H1 (cell line): ENCODE measurements at regions not wholly inside any gene's neighbourhood (a gene's known extent, or its start where the extent isn't known, plus 50 kb on each side); places are given as distances from the start of the nearest gene placed in this dataset.

ENCODE experiments used
- CTCF ChIA-PET: fragments of 300-600 bp; sonication (Branson Sonifier 250); formaldehyde crosslinking; loops from one replicate; lab custom pipeline; 2021; ENCODE audit not compliant: partially characterized antibody; lab: Charles Lee
- POLR2A ChIA-PET: fragments of 300-600 bp; sonication (Branson Sonifier 250); formaldehyde crosslinking; loops from one replicate; lab custom pipeline; 2021; ENCODE audit warnings: inconsistent platforms; ENCODE audit not compliant: partially characterized antibody; lab: Charles Lee
- DNase-seq, 2 experiments: peaks; one replicate each; pipeline versions ENCODE4 v3.0.0 to v3.0.0-alpha.2; 2010 to 2022; ENCODE audit warnings: low spot score in 2 of 2, low read depth in 1 of 2, mixed read lengths in 1 of 2
- FAIRE-seq: peaks from 2 replicates; lab custom pipeline; 2011; peaks lifted over from hg19 to GRCh38; lab: Jason Lieb, UNC
- H2AFZ ChIP-seq: 2 replicates; pipeline ENCODE4 v1.8.1; 2012; ENCODE audit warnings: low read length, inconsistent platforms
- H2AK5ac ChIP-seq: 2 replicates; pipeline ENCODE4 v1.6.1; 2013; ENCODE audit warnings: low read depth, low read length
- H2BK120ac ChIP-seq: replicated peaks from 2 replicates; pipeline ENCODE3; 2013; ENCODE audit warnings: low read depth, low read length, inconsistent platforms
- H2BK12ac ChIP-seq: 2 replicates; pipeline ENCODE4 v1.6.1; 2013; ENCODE audit warnings: low read depth, low read length
- H2BK15ac ChIP-seq: 2 replicates; pipeline ENCODE4 v1.6.1; 2013; ENCODE audit warnings: low read length
- H2BK20ac ChIP-seq: 2 replicates; pipeline ENCODE4 v1.6.1; 2013; ENCODE audit warnings: low read length
- H2BK5ac ChIP-seq: 2 replicates; pipeline ENCODE4 v1.6.1; 2013; ENCODE audit warnings: low read depth, low read length
- H3K14ac ChIP-seq: 2 replicates; pipeline ENCODE4 v1.6.1; 2013; ENCODE audit warnings: inconsistent platforms; ENCODE audit not compliant: insufficient read length
- H3K18ac ChIP-seq: 2 replicates; pipeline ENCODE4 v1.6.1; 2013; ENCODE audit warnings: low read length; ENCODE audit errors: extremely low read depth
- H3K23ac ChIP-seq: 2 replicates; pipeline ENCODE4 v1.6.1; 2013; ENCODE audit warnings: inconsistent platforms; ENCODE audit not compliant: insufficient read length
- H3K23me2 ChIP-seq: 2 replicates; pipeline ENCODE4 v1.6.1; 2013; ENCODE audit warnings: low read depth, low read length
- H3K27ac ChIP-seq: 2 replicates; pipeline ENCODE4 v1.6.1; 2011; ENCODE audit warnings: low read depth, low read length, inconsistent platforms
- H3K27me3 ChIP-seq, 4 experiments: replicated peaks in 1 of 4; 1 replicate in 1 of 4; 2 replicates in 3 of 4; pipeline versions ENCODE4 v1.6.1 to v1.8.1; 2011 to 2013; ENCODE audit warnings: low read length in 3 of 4, mild to moderate bottlenecking in 3 of 4, inconsistent platforms in 2 of 4, mixed read lengths in 2 of 4, moderate library complexity in 1 of 4; ENCODE audit not compliant: control insufficient read depth in 3 of 4, insufficient read depth in 3 of 4; ENCODE audit errors: extremely low read depth in 1 of 4
- H3K36me3 ChIP-seq, 4 experiments: 2 replicates each; pipeline versions ENCODE4 v1.6.1 to v1.8.1; 2011 to 2013; ENCODE audit warnings: mild to moderate bottlenecking in 4 of 4, low read length in 3 of 4, moderate library complexity in 2 of 4, control low read depth in 1 of 4, inconsistent platforms in 1 of 4; ENCODE audit not compliant: insufficient read depth in 4 of 4, control insufficient read depth in 2 of 4
- H3K4ac ChIP-seq: replicated peaks from 2 replicates; pipeline ENCODE3; 2013; ENCODE audit warnings: low read length, low read depth, mixed read lengths, inconsistent platforms; ENCODE audit not compliant: insufficient read length
- H3K4me1 ChIP-seq, 4 experiments: replicated peaks in 1 of 4; 1 replicate in 1 of 4; 2 replicates in 3 of 4; pipeline versions ENCODE4 v1.6.1 to v1.8.1; 2011 to 2013; ENCODE audit warnings: low read length in 3 of 4, inconsistent platforms in 2 of 4, mixed read lengths in 1 of 4; ENCODE audit not compliant: insufficient read depth in 4 of 4, control insufficient read depth in 3 of 4
- H3K4me2 ChIP-seq, 2 experiments: 2 replicates each; pipeline versions ENCODE4 v1.6.1 to v1.8.1; 2011 to 2013; ENCODE audit warnings: low read depth in 2 of 2, low read length in 2 of 2, control low read depth in 1 of 2, inconsistent platforms in 1 of 2, mild to moderate bottlenecking in 1 of 2; ENCODE audit not compliant: insufficient read depth in 1 of 2
- H3K4me3 ChIP-seq, 4 experiments: fragments of 200-600, 300-600 bp in 1 of 4; sonication (generic), shearing (Covaris generic), sonication (Bioruptor Twin) in 1 of 4; 2 replicates each; pipeline versions ENCODE4 v1.5.1 to v1.8.1; 2011 to 2016; ENCODE audit warnings: low read length in 4 of 4, low read depth in 3 of 4, control low read depth in 2 of 4, inconsistent platforms in 2 of 4, mild to moderate bottlenecking in 2 of 4, mixed read lengths in 1 of 4, moderate library complexity in 1 of 4; ENCODE audit not compliant: insufficient read depth in 2 of 4; ENCODE audit errors: extremely low read depth in 1 of 4
- H3K56ac ChIP-seq: replicated peaks from 2 replicates; pipeline ENCODE3; 2013; ENCODE audit warnings: low read depth, mild to moderate bottlenecking, mixed read lengths, low read length, inconsistent platforms; ENCODE audit not compliant: insufficient read length
- H3K79me1 ChIP-seq: 2 replicates; pipeline ENCODE4 v1.6.1; 2013; ENCODE audit warnings: low read depth, low read length, control low read depth
- H3K79me2 ChIP-seq, 2 experiments: 2 replicates each; pipeline versions ENCODE4 v1.6.1 to v1.8.1; 2012 to 2013; ENCODE audit warnings: low read length in 2 of 2, mild to moderate bottlenecking in 2 of 2, inconsistent platforms in 1 of 2; ENCODE audit not compliant: insufficient read depth in 2 of 2, control insufficient read depth in 1 of 2
- H3K9ac ChIP-seq, 4 experiments: replicated peaks in 1 of 4; 1 replicate in 1 of 4; 2 replicates in 3 of 4; pipeline versions ENCODE4 v1.6.1 to v1.8.1; 2011 to 2013; ENCODE audit warnings: low read depth in 3 of 4, low read length in 3 of 4, control low read depth in 2 of 4, mild to moderate bottlenecking in 2 of 4, moderate library complexity in 2 of 4, inconsistent platforms in 1 of 4; ENCODE audit errors: extremely low read depth in 1 of 4
- H3K9me3 ChIP-seq, 2 experiments: 2 replicates each; pipeline versions ENCODE4 v1.6.1 to v1.8.1; 2012 to 2013; ENCODE audit warnings: mild to moderate bottlenecking in 2 of 2, moderate library complexity in 2 of 2, control low read depth in 1 of 2, inconsistent platforms in 1 of 2, low read depth in 1 of 2, low read length in 1 of 2, mixed read lengths in 1 of 2; ENCODE audit not compliant: insufficient read depth in 2 of 2
- H4K20me1 ChIP-seq, 2 experiments: replicated peaks in 1 of 2; 2 replicates each; pipeline versions ENCODE3 to v1.8.1; 2011 to 2013; ENCODE audit warnings: inconsistent platforms in 2 of 2, low read length in 2 of 2, mild to moderate bottlenecking in 1 of 2; ENCODE audit not compliant: insufficient read depth in 2 of 2, control insufficient read depth in 1 of 2
- H4K5ac ChIP-seq: 2 replicates; pipeline ENCODE4 v1.6.1; 2013; ENCODE audit warnings: low read length, low read depth, mixed read lengths, inconsistent platforms; ENCODE audit not compliant: insufficient read length
- H4K8ac ChIP-seq: 2 replicates; pipeline ENCODE4 v1.8.0; 2013; ENCODE audit warnings: mild to moderate bottlenecking, moderate library complexity, low read length, inconsistent platforms; ENCODE audit not compliant: insufficient read depth; ENCODE audit errors: extremely low read depth
- H4K91ac ChIP-seq: replicated peaks from 2 replicates; pipeline ENCODE3; 2013; ENCODE audit warnings: low read length, mixed read lengths, inconsistent platforms; ENCODE audit not compliant: insufficient read length
- BACH1 ChIP-seq: IDR thresholded peaks from 2 replicates; pipeline ENCODE4 v1.6.1; 2012; ENCODE audit warnings: low read length, improper control_type of control experiment
- CREB1 ChIP-seq: IDR thresholded peaks from 2 replicates; pipeline ENCODE4 v1.6.1; 2012; ENCODE audit warnings: inconsistent platforms
- CTBP2 ChIP-seq: IDR thresholded peaks from 2 replicates; pipeline ENCODE4 v1.7.0; 2011; ENCODE audit warnings: borderline replicate concordance, mild to moderate bottlenecking, moderate library complexity, mixed read lengths, low read length; ENCODE audit not compliant: insufficient read depth, insufficient read length
- TAF7 ChIP-seq: optimal IDR thresholded peaks from 2 replicates; pipeline ENCODE3; 2011; ENCODE audit warnings: low read depth, mild to moderate bottlenecking, inconsistent platforms, low read length, moderate library complexity, borderline replicate concordance
- WGBS, 2 experiments: shearing (Covaris generic) in 1 of 2; methylation state at CpG; one replicate each; pipeline versions ENCODE4 v1.1.6 to v1.1.7; 2013 to 2015; ENCODE audit warnings: low lambda C conversion rate in 2 of 2, mixed read lengths in 2 of 2, inconsistent platforms in 1 of 2, low coverage in 1 of 2, missing lambda C conversion rate in 1 of 2; ENCODE audit not compliant: insufficient replicate concordance in 2 of 2, insufficient coverage in 1 of 2, insufficient read length in 1 of 2; ENCODE audit errors: extremely low coverage in 1 of 2, missing lambda C conversion rate in 1 of 2; 5-methylcytosine and 5-hydroxymethylcytosine counted together

DNA sequence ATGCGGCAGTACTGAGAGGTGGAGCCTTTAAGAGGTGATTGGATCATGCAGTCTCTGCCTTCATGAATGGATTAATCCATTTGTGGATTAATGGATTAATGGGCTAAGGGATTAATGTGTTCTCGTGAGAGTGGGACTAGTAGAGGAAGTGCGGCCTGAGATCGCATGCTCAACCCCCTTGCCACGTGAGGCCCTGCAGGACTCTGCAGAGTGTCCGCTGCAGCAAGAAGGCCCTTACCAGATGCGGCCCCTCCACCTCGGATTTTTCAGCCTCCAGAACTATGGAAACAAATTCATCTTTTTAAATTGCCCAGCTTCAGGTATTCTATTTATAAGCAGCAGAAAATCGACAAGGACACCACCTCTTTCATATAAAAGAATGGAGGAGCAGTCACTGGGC, 148.8 kb downstream of the TPRA1 start:
- Histone ChIP-seq H3K9ac (no peak overlapping the region), H4K8ac (no peak overlapping the region), H3K27me3 (no peaks in the 10 kb centered on the region), H2BK120ac (no peak overlapping the region), H3K14ac (no peak overlapping the region), H2BK12ac (no peak overlapping the region), H3K4me2 (no peak overlapping the region), H4K20me1 (no peaks in the 10 kb centered on the region), H3K23ac (no peak overlapping the region), H3K9me3 (no peaks in the 10 kb centered on the region), H3K4me3 (no peak overlapping the region), H2AK5ac (no peak overlapping the region), H2BK5ac (no peak overlapping the region), H2BK20ac (no peak overlapping the region), H3K27ac (no peak overlapping the region), H3K79me1 (no peaks in the 10 kb centered on the region), H2AFZ (no peak overlapping the region), H3K4me1 (no peaks in the 10 kb centered on the region), H4K5ac (no peak overlapping the region), H3K56ac (no peak overlapping the region), H3K36me3 (no peaks in the 10 kb centered on the region), H3K23me2 (0 out of 2 replicates have a peak, but pooled peaks cover 1% of the 10 kb centered on the region), H4K91ac (no peak overlapping the region), H3K18ac (no peak overlapping the region), H2BK15ac (no peak overlapping the region), H3K4ac (no peak overlapping the region), H3K79me2 (no peaks in the 10 kb centered on the region)
- DNase-seq (peak in 1 of 2 experiments; percentile 23), FAIRE-seq (no peak)
- POLR2A ChIA-PET = no interaction called here
- CTCF ChIA-PET = interaction anchor here (0.9 to 2.2 kb wide), 8 partner anchors 8 to 104 kb away, joined by 3 to 6 read pairs (median 4); no protein-coding TSS in a partner anchor
- WGBS, 2 experiments = 88% methylated on average over 9 of the region's 9 CpGs; no CpG with 5 or more reads in 1 of the 2 experiments
- TF ChIP-seq TAF7 (no peak), CREB1 (no peak), CTBP2 (no peak), BACH1 (no peak)
